GM18861 (cell line): ENCODE measurements at regions not wholly inside any gene's neighbourhood (a gene's known extent, or its start where the extent isn't known, plus 50 kb on each side); places are given as distances from the start of the nearest gene placed in this dataset.

Experiments used
- ATAC-seq: cut with Tn5 transposase; IDR thresholded peaks from one replicate; pipeline ENCODE4 v1.9.1; 2021; ENCODE audit not compliant: unreplicated experiment

GRCh38 chr15:97443101-97443500 lies 517.4 kb upstream of the ARRDC4 start:
- ATAC-seq, result no peak

GRCh38 chr15:97446138-97446537 lies 514.4 kb upstream of the ARRDC4 start:
- ATAC-seq, result no peak

GRCh38 chr15:97456521-97457202 lies 503.8 kb upstream of the ARRDC4 start:
- ATAC-seq, result no peak

GRCh38 chr15:97457203-97457847 lies 503.2 kb upstream of the ARRDC4 start:
- no peak for ATAC-seq

GRCh38 chr15:97459771-97460170 lies 500.7 kb upstream of the ARRDC4 start:
- no peak for ATAC-seq

- no peak for ATAC-seq
Observed at GRCh38 chr15:97461226-97461625, 499.3 kb upstream of the ARRDC4 start.

- ATAC-seq, result no peak
Observed at GRCh38 chr15:97463696-97464095, 496.8 kb upstream of the ARRDC4 start.

GRCh38 chr15:97470417-97470816 lies 490.1 kb upstream of the ARRDC4 start:
- ATAC-seq, result no peak

GRCh38 chr15:97473627-97474026 lies 486.9 kb upstream of the ARRDC4 start:
- ATAC-seq, result no peak

- no peak for ATAC-seq
Observed at GRCh38 chr15:97479957-97480356, 480.5 kb upstream of the ARRDC4 start.

- no peak for ATAC-seq
Observed at GRCh38 chr15:97482521-97482920, 478.0 kb upstream of the ARRDC4 start.

GRCh38 chr15:97483232-97483631 lies 477.3 kb upstream of the ARRDC4 start:
- no peak for ATAC-seq

- ATAC-seq, result no peak
Observed at GRCh38 chr15:97490429-97490828, 470.1 kb upstream of the ARRDC4 start.

- ATAC-seq, result no peak
Observed at GRCh38 chr15:97501291-97501690, 459.2 kb upstream of the ARRDC4 start.

- no peak for ATAC-seq
Observed at GRCh38 chr15:97502038-97502437, 458.5 kb upstream of the ARRDC4 start.

- ATAC-seq, result no peak
Observed at GRCh38 chr15:97504031-97504792, 456.3 kb upstream of the ARRDC4 start.

GRCh38 chr15:97517737-97518136 lies 442.8 kb upstream of the ARRDC4 start:
- ATAC-seq, result no peak

- no peak for ATAC-seq
Observed at GRCh38 chr15:97520689-97521088, 439.8 kb upstream of the ARRDC4 start.

- no peak for ATAC-seq
Observed at GRCh38 chr15:97521381-97522285, 438.9 kb upstream of the ARRDC4 start.

GRCh38 chr15:97522347-97522746 lies 438.2 kb upstream of the ARRDC4 start:
- no peak for ATAC-seq

- no peak for ATAC-seq
Observed at GRCh38 chr15:97525809-97526208, 434.7 kb upstream of the ARRDC4 start.
